ENCODE measurements at regions not wholly inside any gene's neighbourhood (a gene's known extent, or its start where the extent isn't known, plus 50 kb on each side); places are given as distances from the start of the nearest gene placed in this dataset.

DNA sequence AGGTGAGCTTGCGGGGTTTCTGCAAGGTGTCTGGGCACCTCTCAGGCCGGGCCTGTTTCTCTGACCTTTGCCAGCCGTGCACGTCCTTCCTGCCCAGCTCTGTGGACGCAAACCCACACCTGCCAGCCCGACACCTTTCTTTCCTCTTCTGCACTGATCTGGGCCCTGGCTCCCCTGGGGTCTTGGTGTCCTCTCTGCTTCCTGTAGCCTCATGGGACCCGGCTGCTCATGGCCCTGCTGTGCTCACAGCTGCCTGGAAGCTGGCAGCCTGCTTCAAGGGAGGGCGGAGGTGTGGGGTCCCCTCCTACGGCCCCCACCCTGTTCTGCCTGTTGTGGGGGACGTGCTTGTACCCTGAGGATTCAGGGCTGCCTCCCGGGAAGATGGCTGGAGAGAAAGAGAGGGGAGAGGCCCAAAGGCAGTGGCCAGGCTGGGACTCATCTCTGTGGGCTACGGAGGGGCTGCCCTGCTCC is 342.4 kb downstream of the SEC14L1 start:
- TF ChIP-seq, protein P1, sequence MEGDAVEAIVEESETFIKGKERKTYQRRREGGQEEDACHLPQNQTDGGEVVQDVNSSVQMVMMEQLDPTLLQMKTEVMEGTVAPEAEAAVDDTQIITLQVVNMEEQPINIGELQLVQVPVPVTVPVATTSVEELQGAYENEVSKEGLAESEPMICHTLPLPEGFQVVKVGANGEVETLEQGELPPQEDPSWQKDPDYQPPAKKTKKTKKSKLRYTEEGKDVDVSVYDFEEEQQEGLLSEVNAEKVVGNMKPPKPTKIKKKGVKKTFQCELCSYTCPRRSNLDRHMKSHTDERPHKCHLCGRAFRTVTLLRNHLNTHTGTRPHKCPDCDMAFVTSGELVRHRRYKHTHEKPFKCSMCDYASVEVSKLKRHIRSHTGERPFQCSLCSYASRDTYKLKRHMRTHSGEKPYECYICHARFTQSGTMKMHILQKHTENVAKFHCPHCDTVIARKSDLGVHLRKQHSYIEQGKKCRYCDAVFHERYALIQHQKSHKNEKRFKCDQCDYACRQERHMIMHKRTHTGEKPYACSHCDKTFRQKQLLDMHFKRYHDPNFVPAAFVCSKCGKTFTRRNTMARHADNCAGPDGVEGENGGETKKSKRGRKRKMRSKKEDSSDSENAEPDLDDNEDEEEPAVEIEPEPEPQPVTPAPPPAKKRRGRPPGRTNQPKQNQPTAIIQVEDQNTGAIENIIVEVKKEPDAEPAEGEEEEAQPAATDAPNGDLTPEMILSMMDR (IDR thresholded peaks at IDR 0.05; ENCODE audit: control extremely low read depth, extremely low read depth, low read depth, missing control alignments) = no peak
- ChIA-PET CTCF (interaction anchor here (0.8 to 2.1 kb wide), 3 partner anchors 12 to 152 kb away, joined by 3 to 10 read pairs (median 3); no protein-coding TSS in a partner anchor), POLR2A (no interaction called here)
- no peak for DNase-seq (ENCODE audit: extremely low spot score)

DNA sequence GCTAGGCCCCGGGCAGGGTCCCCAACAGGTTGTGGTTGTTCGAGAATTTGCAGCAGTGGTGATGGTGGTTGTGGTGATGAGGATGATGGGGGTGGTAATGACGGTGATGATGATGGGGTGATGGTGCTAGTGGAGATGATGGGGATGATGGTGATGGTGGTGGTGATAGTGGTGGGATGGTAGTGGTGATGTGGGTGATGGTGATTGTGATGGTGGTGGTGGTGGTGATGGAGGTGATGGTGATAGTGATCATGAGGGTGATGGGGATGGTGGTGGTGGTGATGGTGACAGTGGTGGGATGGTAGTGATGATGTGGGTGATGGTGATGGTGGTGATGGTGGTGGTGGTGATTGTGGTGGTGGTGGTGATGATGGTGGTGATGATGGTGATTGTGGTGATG is 343.3 kb downstream of the SEC14L1 start:
- ChIA-PET CTCF (interaction anchor here (2.1 kb wide), 1 partner anchor 11 kb away, joined by 10 read pairs; no protein-coding TSS in a partner anchor), POLR2A (no interaction called here)
- TF ChIP-seq, protein P1 (IDR thresholded peaks at IDR 0.05; ENCODE audit: control extremely low read depth, extremely low read depth, low read depth, missing control alignments) = no peak
- no peak for DNase-seq (ENCODE audit: extremely low spot score)

DNA sequence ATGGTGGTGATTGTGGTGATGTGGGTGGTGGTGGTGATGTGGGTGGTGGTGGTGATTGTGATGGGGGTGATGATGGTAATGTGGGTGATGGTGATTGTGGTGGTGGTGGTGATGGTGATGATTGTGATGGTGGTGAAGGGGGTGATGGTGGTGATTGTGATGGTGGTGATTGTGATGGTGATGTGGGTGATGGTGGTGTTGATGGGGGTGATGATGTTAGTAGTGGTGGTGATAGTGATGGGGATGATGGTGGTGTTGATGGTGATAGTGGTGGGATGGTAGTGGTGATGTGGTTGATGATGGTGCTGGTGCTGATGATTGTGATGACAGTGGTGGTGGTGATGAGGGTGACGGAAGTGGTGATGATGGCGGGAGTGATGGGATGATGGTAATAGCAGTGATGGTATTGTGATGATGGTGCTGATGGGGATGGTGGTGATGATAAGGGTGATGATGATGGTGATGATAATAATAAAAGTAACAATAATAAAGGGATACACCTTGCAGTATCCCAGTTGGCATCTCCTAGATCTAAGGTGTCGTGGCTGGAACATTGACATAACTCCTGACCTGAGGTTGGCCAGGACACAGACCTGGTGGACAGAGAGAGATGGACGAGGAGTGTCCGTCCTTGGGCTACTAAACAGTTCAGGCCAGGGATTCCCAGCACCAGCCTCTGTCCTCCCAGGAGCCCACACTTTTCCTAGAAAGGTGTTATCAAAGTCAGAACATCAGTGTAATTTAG is 344.5 kb downstream of the SEC14L1 start:
- TF ChIP-seq, protein P1 (IDR thresholded peaks at IDR 0.05; ENCODE audit: control extremely low read depth, extremely low read depth, low read depth, missing control alignments) = no peak
- DNase-seq (ENCODE audit: extremely low spot score) = no peak
- CTCF ChIA-PET = interaction anchor here (1.2 kb wide), 1 partner anchor 9 kb away, joined by 3 read pairs; no protein-coding TSS in a partner anchor
- POLR2A ChIA-PET = no interaction called here

DNA sequence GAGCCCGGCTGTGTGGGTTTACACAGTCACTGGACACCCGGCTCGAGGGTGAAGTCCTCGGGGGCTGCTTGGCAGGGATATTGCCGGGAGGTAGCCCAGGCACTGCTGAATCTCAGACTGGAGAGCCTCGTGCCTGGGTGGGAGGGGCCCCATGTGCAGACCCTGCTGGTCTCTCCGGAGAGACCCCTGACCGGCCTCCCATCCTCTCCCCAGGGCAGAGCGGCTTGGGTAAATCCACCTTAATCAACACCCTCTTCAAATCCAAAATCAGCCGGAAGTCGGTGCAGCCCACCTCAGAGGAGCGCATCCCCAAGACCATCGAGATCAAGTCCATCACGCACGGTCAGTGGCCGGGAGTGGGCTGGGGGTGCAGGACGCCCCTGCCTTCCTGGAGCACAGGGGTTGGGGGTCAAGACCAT is 346.5 kb downstream of the SEC14L1 start:
- CTCF ChIA-PET = no interaction called here

DNA sequence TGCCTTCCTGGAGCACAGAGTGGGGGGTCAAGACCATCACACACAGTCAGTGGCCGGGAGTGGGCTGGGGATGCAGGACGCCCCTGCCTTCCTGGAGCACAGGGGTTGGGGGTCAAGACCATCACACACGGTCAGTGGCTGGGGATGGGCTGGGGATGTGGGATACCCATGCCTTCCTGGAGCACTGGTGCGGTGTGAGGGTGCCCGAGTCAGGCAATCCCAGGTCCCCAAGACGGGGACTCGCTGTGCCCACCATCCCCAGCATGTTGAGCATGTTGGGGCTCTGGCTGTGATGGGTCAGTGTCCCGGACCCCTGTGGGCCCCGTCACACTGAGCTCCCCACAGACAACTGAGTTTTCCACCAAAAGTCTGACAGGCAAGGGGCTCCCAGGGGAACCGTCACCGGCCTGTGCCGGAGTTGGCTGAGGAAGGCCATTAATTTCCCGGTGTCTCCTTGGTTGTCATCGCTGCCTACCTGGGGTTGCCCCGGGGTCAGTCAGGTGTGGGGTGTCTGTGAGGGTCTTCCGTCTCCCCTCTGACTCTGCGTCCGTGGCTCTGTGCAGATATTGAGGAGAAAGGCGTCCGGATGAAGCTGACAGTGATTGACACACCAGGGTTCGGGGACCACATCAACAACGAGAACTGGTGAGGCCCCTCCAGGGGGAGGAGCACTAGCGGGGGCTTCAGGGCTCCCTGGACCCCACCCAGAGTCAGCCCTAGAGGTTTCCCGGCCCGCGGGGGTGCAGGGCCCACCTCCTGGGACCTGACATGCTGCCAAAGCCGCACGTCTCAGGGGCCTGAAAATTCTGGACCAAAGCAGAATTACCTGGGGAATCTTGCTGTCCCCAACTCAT is 347.1 kb downstream of the SEC14L1 start:
- CTCF ChIA-PET = interaction anchor here (5.8 kb wide), 1 partner anchor 59 kb away, joined by 34 read pairs; no protein-coding TSS in a partner anchor
- TF ChIP-seq, protein P1 (IDR thresholded peaks at IDR 0.05; ENCODE audit: control extremely low read depth, extremely low read depth, low read depth, missing control alignments) = no peak
- DNase-seq (ENCODE audit: extremely low spot score) = no peak
- POLR2A ChIA-PET = no interaction called here

More for the DNA sequence above, 346.5 kb downstream of the SEC14L1 start:
- TF ChIP-seq, protein P1 (IDR thresholded peaks at IDR 0.05; ENCODE audit: control extremely low read depth, extremely low read depth, low read depth, missing control alignments) = no peak
- POLR2A ChIA-PET = no interaction called here
- DNase-seq (ENCODE audit: extremely low spot score) = no peak

DNA sequence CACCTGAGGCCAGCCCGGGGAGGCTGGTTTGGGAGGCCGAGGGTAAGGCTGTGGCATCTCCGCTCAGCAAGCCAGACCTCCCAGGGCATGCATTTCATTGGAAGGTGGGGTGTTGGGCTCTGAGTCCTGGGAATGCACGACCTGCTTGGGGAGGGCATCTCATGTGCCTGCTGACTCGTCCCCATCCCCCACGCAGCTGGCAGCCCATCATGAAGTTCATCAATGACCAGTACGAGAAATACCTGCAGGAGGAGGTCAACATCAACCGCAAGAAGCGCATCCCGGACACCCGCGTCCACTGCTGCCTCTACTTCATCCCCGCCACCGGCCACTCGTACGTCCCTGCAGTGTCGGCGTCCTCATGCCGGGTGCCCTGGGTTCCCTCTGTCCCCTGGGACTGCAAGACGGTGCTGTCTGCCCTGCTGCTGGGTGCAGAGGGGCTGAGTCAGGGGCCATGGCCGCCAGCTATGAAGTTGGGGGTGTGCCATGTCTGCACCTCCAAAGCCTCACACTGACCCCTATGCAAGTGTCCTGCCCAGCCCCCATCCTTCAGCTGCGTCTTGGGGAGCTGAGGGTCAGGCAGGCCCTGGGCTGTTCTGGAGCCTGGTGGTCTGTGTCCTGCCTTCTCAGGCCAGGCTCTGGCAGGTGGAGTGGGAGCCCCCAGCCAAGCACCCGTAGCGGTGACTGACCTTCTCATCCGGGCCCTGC is 347.9 kb downstream of the SEC14L1 start:
- ChIA-PET CTCF (interaction anchor here (5.8 kb wide), 1 partner anchor 59 kb away, joined by 34 read pairs; no protein-coding TSS in a partner anchor), POLR2A (no interaction called here)
- DNase-seq (ENCODE audit: extremely low spot score) = no peak
- TF ChIP-seq, protein P1 (IDR thresholded peaks at IDR 0.05; ENCODE audit: control extremely low read depth, extremely low read depth, low read depth, missing control alignments) = no peak
